H1 (cell line): ENCODE measurements at regions not wholly inside any gene's neighbourhood (a gene's known extent, or its start where the extent isn't known, plus 50 kb on each side); places are given as distances from the start of the nearest gene placed in this dataset.

Experiments
- CTCF ChIA-PET: fragments of 300-600 bp; sonication (Branson Sonifier 250); formaldehyde crosslinking; loops from one replicate; lab custom pipeline; 2021; ENCODE audit not compliant: partially characterized antibody; lab: Charles Lee
- POLR2A ChIA-PET: fragments of 300-600 bp; sonication (Branson Sonifier 250); formaldehyde crosslinking; loops from one replicate; lab custom pipeline; 2021; ENCODE audit warnings: inconsistent platforms; ENCODE audit not compliant: partially characterized antibody; lab: Charles Lee
- DNase-seq, 2 experiments: peaks; one replicate each; pipeline versions ENCODE4 v3.0.0 to v3.0.0-alpha.2; 2010 to 2022; ENCODE audit warnings: low spot score in 2 of 2, low read depth in 1 of 2, mixed read lengths in 1 of 2
- FAIRE-seq: peaks from 2 replicates; lab custom pipeline; 2011; peaks lifted over from hg19 to GRCh38; lab: Jason Lieb, UNC
- H2AFZ ChIP-seq: 2 replicates; pipeline ENCODE4 v1.8.1; 2012; ENCODE audit warnings: low read length, inconsistent platforms
- H2AK5ac ChIP-seq: 2 replicates; pipeline ENCODE4 v1.6.1; 2013; ENCODE audit warnings: low read depth, low read length
- H2BK120ac ChIP-seq: replicated peaks from 2 replicates; pipeline ENCODE3; 2013; ENCODE audit warnings: low read depth, low read length, inconsistent platforms
- H2BK12ac ChIP-seq: 2 replicates; pipeline ENCODE4 v1.6.1; 2013; ENCODE audit warnings: low read depth, low read length
- H2BK15ac ChIP-seq: 2 replicates; pipeline ENCODE4 v1.6.1; 2013; ENCODE audit warnings: low read length
- H2BK20ac ChIP-seq: 2 replicates; pipeline ENCODE4 v1.6.1; 2013; ENCODE audit warnings: low read length
- H2BK5ac ChIP-seq: 2 replicates; pipeline ENCODE4 v1.6.1; 2013; ENCODE audit warnings: low read depth, low read length
- H3K14ac ChIP-seq: 2 replicates; pipeline ENCODE4 v1.6.1; 2013; ENCODE audit warnings: inconsistent platforms; ENCODE audit not compliant: insufficient read length
- H3K18ac ChIP-seq: 2 replicates; pipeline ENCODE4 v1.6.1; 2013; ENCODE audit warnings: low read length; ENCODE audit errors: extremely low read depth
- H3K23ac ChIP-seq: 2 replicates; pipeline ENCODE4 v1.6.1; 2013; ENCODE audit warnings: inconsistent platforms; ENCODE audit not compliant: insufficient read length
- H3K23me2 ChIP-seq: 2 replicates; pipeline ENCODE4 v1.6.1; 2013; ENCODE audit warnings: low read depth, low read length
- H3K27ac ChIP-seq: 2 replicates; pipeline ENCODE4 v1.6.1; 2011; ENCODE audit warnings: low read depth, low read length, inconsistent platforms
- H3K27me3 ChIP-seq, 4 experiments: replicated peaks in 1 of 4; 1 replicate in 1 of 4; 2 replicates in 3 of 4; pipeline versions ENCODE4 v1.6.1 to v1.8.1; 2011 to 2013; ENCODE audit warnings: low read length in 3 of 4, mild to moderate bottlenecking in 3 of 4, inconsistent platforms in 2 of 4, mixed read lengths in 2 of 4, moderate library complexity in 1 of 4; ENCODE audit not compliant: control insufficient read depth in 3 of 4, insufficient read depth in 3 of 4; ENCODE audit errors: extremely low read depth in 1 of 4
- H3K36me3 ChIP-seq, 4 experiments: 2 replicates each; pipeline versions ENCODE4 v1.6.1 to v1.8.1; 2011 to 2013; ENCODE audit warnings: mild to moderate bottlenecking in 4 of 4, low read length in 3 of 4, moderate library complexity in 2 of 4, control low read depth in 1 of 4, inconsistent platforms in 1 of 4; ENCODE audit not compliant: insufficient read depth in 4 of 4, control insufficient read depth in 2 of 4
- H3K4ac ChIP-seq: replicated peaks from 2 replicates; pipeline ENCODE3; 2013; ENCODE audit warnings: low read length, low read depth, mixed read lengths, inconsistent platforms; ENCODE audit not compliant: insufficient read length
- H3K4me1 ChIP-seq, 4 experiments: replicated peaks in 1 of 4; 1 replicate in 1 of 4; 2 replicates in 3 of 4; pipeline versions ENCODE4 v1.6.1 to v1.8.1; 2011 to 2013; ENCODE audit warnings: low read length in 3 of 4, inconsistent platforms in 2 of 4, mixed read lengths in 1 of 4; ENCODE audit not compliant: insufficient read depth in 4 of 4, control insufficient read depth in 3 of 4
- H3K4me2 ChIP-seq, 2 experiments: 2 replicates each; pipeline versions ENCODE4 v1.6.1 to v1.8.1; 2011 to 2013; ENCODE audit warnings: low read depth in 2 of 2, low read length in 2 of 2, control low read depth in 1 of 2, inconsistent platforms in 1 of 2, mild to moderate bottlenecking in 1 of 2; ENCODE audit not compliant: insufficient read depth in 1 of 2
- H3K4me3 ChIP-seq, 4 experiments: fragments of 200-600, 300-600 bp in 1 of 4; sonication (generic), shearing (Covaris generic), sonication (Bioruptor Twin) in 1 of 4; 2 replicates each; pipeline versions ENCODE4 v1.5.1 to v1.8.1; 2011 to 2016; ENCODE audit warnings: low read length in 4 of 4, low read depth in 3 of 4, control low read depth in 2 of 4, inconsistent platforms in 2 of 4, mild to moderate bottlenecking in 2 of 4, mixed read lengths in 1 of 4, moderate library complexity in 1 of 4; ENCODE audit not compliant: insufficient read depth in 2 of 4; ENCODE audit errors: extremely low read depth in 1 of 4
- H3K56ac ChIP-seq: replicated peaks from 2 replicates; pipeline ENCODE3; 2013; ENCODE audit warnings: low read depth, mild to moderate bottlenecking, mixed read lengths, low read length, inconsistent platforms; ENCODE audit not compliant: insufficient read length
- H3K79me1 ChIP-seq: 2 replicates; pipeline ENCODE4 v1.6.1; 2013; ENCODE audit warnings: low read depth, low read length, control low read depth
- H3K79me2 ChIP-seq, 2 experiments: 2 replicates each; pipeline versions ENCODE4 v1.6.1 to v1.8.1; 2012 to 2013; ENCODE audit warnings: low read length in 2 of 2, mild to moderate bottlenecking in 2 of 2, inconsistent platforms in 1 of 2; ENCODE audit not compliant: insufficient read depth in 2 of 2, control insufficient read depth in 1 of 2
- H3K9ac ChIP-seq, 4 experiments: replicated peaks in 1 of 4; 1 replicate in 1 of 4; 2 replicates in 3 of 4; pipeline versions ENCODE4 v1.6.1 to v1.8.1; 2011 to 2013; ENCODE audit warnings: low read depth in 3 of 4, low read length in 3 of 4, control low read depth in 2 of 4, mild to moderate bottlenecking in 2 of 4, moderate library complexity in 2 of 4, inconsistent platforms in 1 of 4; ENCODE audit errors: extremely low read depth in 1 of 4
- H3K9me3 ChIP-seq, 2 experiments: 2 replicates each; pipeline versions ENCODE4 v1.6.1 to v1.8.1; 2012 to 2013; ENCODE audit warnings: mild to moderate bottlenecking in 2 of 2, moderate library complexity in 2 of 2, control low read depth in 1 of 2, inconsistent platforms in 1 of 2, low read depth in 1 of 2, low read length in 1 of 2, mixed read lengths in 1 of 2; ENCODE audit not compliant: insufficient read depth in 2 of 2
- H4K20me1 ChIP-seq, 2 experiments: replicated peaks in 1 of 2; 2 replicates each; pipeline versions ENCODE3 to v1.8.1; 2011 to 2013; ENCODE audit warnings: inconsistent platforms in 2 of 2, low read length in 2 of 2, mild to moderate bottlenecking in 1 of 2; ENCODE audit not compliant: insufficient read depth in 2 of 2, control insufficient read depth in 1 of 2
- H4K5ac ChIP-seq: 2 replicates; pipeline ENCODE4 v1.6.1; 2013; ENCODE audit warnings: low read length, low read depth, mixed read lengths, inconsistent platforms; ENCODE audit not compliant: insufficient read length
- H4K8ac ChIP-seq: 2 replicates; pipeline ENCODE4 v1.8.0; 2013; ENCODE audit warnings: mild to moderate bottlenecking, moderate library complexity, low read length, inconsistent platforms; ENCODE audit not compliant: insufficient read depth; ENCODE audit errors: extremely low read depth
- H4K91ac ChIP-seq: replicated peaks from 2 replicates; pipeline ENCODE3; 2013; ENCODE audit warnings: low read length, mixed read lengths, inconsistent platforms; ENCODE audit not compliant: insufficient read length
- CBX8 ChIP-seq: fragments of 300-800, 300-1000 bp; sonication (generic); IDR thresholded peaks from 2 replicates; pipeline ENCODE4 v1.7.1; 2016; ENCODE audit warnings: low read depth, low read length, borderline replicate concordance
- CTBP2 ChIP-seq: IDR thresholded peaks from 2 replicates; pipeline ENCODE4 v1.7.0; 2011; ENCODE audit warnings: borderline replicate concordance, mild to moderate bottlenecking, moderate library complexity, mixed read lengths, low read length; ENCODE audit not compliant: insufficient read depth, insufficient read length
- EZH2 ChIP-seq: fragments of 200-600 bp; sonication (generic); IDR thresholded peaks from 2 replicates; pipeline ENCODE4 v1.7.1; 2012; ENCODE audit warnings: low read depth, mild to moderate bottlenecking, moderate library complexity, low read length, inconsistent platforms; ENCODE audit not compliant: severe bottlenecking
- GABPA ChIP-seq: IDR thresholded peaks from 2 replicates; pipeline ENCODE4 v1.6.1; 2011; ENCODE audit warnings: mild to moderate bottlenecking, low read length, moderate library complexity, borderline replicate concordance; ENCODE audit not compliant: insufficient read depth
- KDM4A ChIP-seq: IDR thresholded peaks from one replicate; pipeline ENCODE4 v1.7.1; 2012; ENCODE audit warnings: low read depth, mild to moderate bottlenecking, moderate library complexity, low read length, inconsistent platforms; ENCODE audit not compliant: severe bottlenecking
- SIX5 ChIP-seq: IDR thresholded peaks from 2 replicates; pipeline ENCODE4 v1.6.1; 2011; ENCODE audit warnings: mild to moderate bottlenecking, low read depth, low read length
- WGBS, 2 experiments: shearing (Covaris generic) in 1 of 2; methylation state at CpG; one replicate each; pipeline versions ENCODE4 v1.1.6 to v1.1.7; 2013 to 2015; ENCODE audit warnings: low lambda C conversion rate in 2 of 2, mixed read lengths in 2 of 2, inconsistent platforms in 1 of 2, low coverage in 1 of 2, missing lambda C conversion rate in 1 of 2; ENCODE audit not compliant: insufficient replicate concordance in 2 of 2, insufficient coverage in 1 of 2, insufficient read length in 1 of 2; ENCODE audit errors: extremely low coverage in 1 of 2, missing lambda C conversion rate in 1 of 2; 5-methylcytosine and 5-hydroxymethylcytosine counted together
- TF ChIP-seq, protein P1 (sequence below): IDR thresholded peaks from 2 replicates; pipeline ENCODE4 v1.6.1; 2012; ENCODE audit warnings: inconsistent platforms

- no peak overlapping the region for H4K8ac ChIP-seq
- H3K79me1 ChIP-seq = no peaks in the 10 kb centered on the region
- no peak overlapping the region for H2BK5ac ChIP-seq
- H4K20me1 ChIP-seq = no peaks in the 10 kb centered on the region
- H3K9ac ChIP-seq = no peak overlapping the region
- H3K18ac ChIP-seq = no peak overlapping the region
- DNase-seq (no peak), FAIRE-seq (no peak)
- H3K23ac ChIP-seq = no peak overlapping the region
- no peaks in the 10 kb centered on the region for H3K79me2 ChIP-seq
- H3K14ac ChIP-seq = no peak overlapping the region
- H4K5ac ChIP-seq = no peak overlapping the region
- H2BK120ac ChIP-seq = no peak overlapping the region
- no peak overlapping the region for H2AK5ac ChIP-seq
- WGBS, 2 experiments = 93% methylated on average over 1 of the region's 1 CpG; no CpG with 5 or more reads in 1 of the 2 experiments
- no peak overlapping the region for H3K27ac ChIP-seq
- no peak overlapping the region for H3K4me2 ChIP-seq
- H3K27me3 ChIP-seq = peaks cover 0 to 1% (median 0%) of the 10 kb centered on the region in 4 experiments; a peak in 1 of 7 replicates
- H2BK12ac ChIP-seq = no peak overlapping the region
- H3K9me3 ChIP-seq = peaks cover 9 to 14% of the 10 kb centered on the region in 2 experiments
- ChIA-PET CTCF (no interaction called here), POLR2A (no interaction called here)
- H2BK15ac ChIP-seq = no peak overlapping the region
- H3K56ac ChIP-seq = no peak overlapping the region
- no peak overlapping the region for H3K4ac ChIP-seq
- no peak overlapping the region for H3K4me3 ChIP-seq
- no peaks in the 10 kb centered on the region for H3K4me1 ChIP-seq
- no peak overlapping the region for H2BK20ac ChIP-seq
- H3K36me3 ChIP-seq = no peaks in the 10 kb centered on the region; a peak in 1 of 8 replicates
- no peak overlapping the region for H4K91ac ChIP-seq
- no peak overlapping the region for H2AFZ ChIP-seq
- H3K23me2 ChIP-seq = no peaks in the 10 kb centered on the region
- TF ChIP-seq SIX5 (no peak), KDM4A (no peak), CBX8 (no peak), EZH2 (no peak), CTBP2 (no peak), GABPA (no peak)
- TF ChIP-seq, protein P1, sequence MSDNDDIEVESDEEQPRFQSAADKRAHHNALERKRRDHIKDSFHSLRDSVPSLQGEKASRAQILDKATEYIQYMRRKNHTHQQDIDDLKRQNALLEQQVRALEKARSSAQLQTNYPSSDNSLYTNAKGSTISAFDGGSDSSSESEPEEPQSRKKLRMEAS = no peak
Observed at GRCh38 chr3:4196506-4197147, 106.5 kb upstream of the SETMAR start.
